IgD-negative memory B cell (primary cell): ENCODE measurements at regions not wholly inside any gene's neighbourhood (a gene's known extent, or its start where the extent isn't known, plus 50 kb on each side); places are given as distances from the start of the nearest gene placed in this dataset.
A peak's percentile ranks its signal among the peaks of the same experiment; 100 is the strongest.

Experiments
- H3K27ac Mint-ChIP-seq, 3 donors: one replicate each; pipeline ENCODE4 v1.8.0; 2020 to 2022; ENCODE audit warnings: mild to moderate bottlenecking in 3 of 3, mixed read lengths in 3 of 3, moderate library complexity in 1 of 3
- H3K27me3 Mint-ChIP-seq: one replicate; pipeline ENCODE4 v1.8.0; 2021; ENCODE audit warnings: mixed read lengths
- H3K36me3 Mint-ChIP-seq: one replicate; pipeline ENCODE4 v1.8.0; 2020; ENCODE audit warnings: mild to moderate bottlenecking, mixed read lengths
- H3K4me1 Mint-ChIP-seq, 3 donors: one replicate each; pipeline ENCODE4 v1.8.0; 2020 to 2022; ENCODE audit warnings: mixed read lengths in 3 of 3, mild to moderate bottlenecking in 1 of 3
- H3K4me3 Mint-ChIP-seq, 4 donors: one replicate each; pipeline ENCODE4 v1.8.0; 2020 to 2022; ENCODE audit warnings: mild to moderate bottlenecking in 4 of 4, mixed read lengths in 4 of 4, moderate library complexity in 3 of 4
- H3K9me3 Mint-ChIP-seq, 3 donors: one replicate each; pipeline ENCODE4 v1.8.0; 2020 to 2021; ENCODE audit warnings: mixed read lengths in 3 of 3, mild to moderate bottlenecking in 1 of 3

DNA sequence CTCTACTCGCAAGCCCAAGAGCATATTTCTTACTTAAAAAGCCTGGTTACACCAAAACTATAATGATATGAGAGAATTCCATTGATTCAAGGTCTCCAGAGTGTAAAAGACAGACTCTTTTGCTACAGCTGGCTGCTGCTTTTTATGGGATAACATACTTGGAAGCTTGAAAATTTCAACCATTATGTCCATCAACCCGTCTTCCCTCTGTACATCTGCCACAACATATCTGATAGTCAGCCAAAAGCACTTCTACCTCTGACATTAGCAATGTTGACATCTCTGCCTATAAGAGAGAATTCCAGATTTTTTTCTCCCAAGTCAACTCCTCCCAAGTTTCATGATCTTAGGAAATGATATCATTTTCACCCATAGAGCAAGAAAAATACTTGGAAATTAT, 54.4 kb upstream of the IQCM start:
- Mint-ChIP-seq H3K36me3 (no peaks in the 10 kb centered on the region), H3K4me1 (no peaks in the 10 kb centered on the region), H3K4me3 (no peak overlapping the region), H3K27ac (no peak overlapping the region), H3K27me3 (no peaks in the 10 kb centered on the region), H3K9me3 (peaks cover 0 to 4% (median 1%) of the 10 kb centered on the region in 3 donors)

DNA sequence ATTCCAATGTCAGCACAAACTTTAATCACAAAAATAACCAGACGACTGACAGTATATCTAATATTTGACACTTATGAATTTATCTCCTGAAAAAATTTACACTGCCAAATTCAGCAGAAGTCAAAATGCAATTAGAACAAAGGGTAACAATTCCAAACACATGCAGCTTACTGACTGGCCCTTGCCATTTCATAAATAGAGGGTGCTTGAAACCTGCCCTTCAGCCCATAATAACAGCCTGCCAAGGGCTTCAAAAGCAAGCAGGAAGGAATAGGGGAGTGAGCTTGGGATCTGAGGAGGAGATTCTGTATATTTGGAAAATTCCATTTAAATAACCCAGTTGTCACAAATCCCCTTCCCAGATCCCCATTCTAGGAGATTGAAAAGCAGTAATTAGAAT, 66.1 kb upstream of the IQCM start:
- Mint-ChIP-seq H3K27ac (no peak overlapping the region), H3K9me3 (peaks cover 0 to 2% (median 0%) of the 10 kb centered on the region in 3 donors), H3K36me3 (no peaks in the 10 kb centered on the region), H3K4me3 (no peak overlapping the region), H3K4me1 (no peaks in the 10 kb centered on the region), H3K27me3 (peaks cover 2% of the 10 kb centered on the region)

DNA sequence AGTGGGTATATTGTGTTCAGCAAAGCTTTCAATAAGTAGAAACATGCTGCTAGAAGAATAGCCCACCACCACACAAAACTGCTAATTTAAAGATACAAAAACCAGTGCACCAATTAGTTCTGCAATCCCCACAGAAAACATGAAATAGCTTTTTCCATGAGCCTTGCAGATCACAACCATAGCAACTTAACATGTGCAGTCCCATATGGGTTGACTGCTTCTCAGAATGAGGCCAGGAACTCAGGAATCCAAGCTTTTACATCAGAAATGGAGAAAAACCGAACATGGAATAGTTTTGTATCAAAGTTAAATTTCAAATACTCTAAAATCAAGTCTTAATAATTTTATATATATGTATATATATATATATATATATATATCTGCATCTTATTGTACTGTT, 66.6 kb upstream of the IQCM start:
- no peaks in the 10 kb centered on the region for H3K4me1 Mint-ChIP-seq
- no peaks in the 10 kb centered on the region for H3K36me3 Mint-ChIP-seq
- H3K27me3 Mint-ChIP-seq = peaks cover 2% of the 10 kb centered on the region
- no peak overlapping the region for H3K4me3 Mint-ChIP-seq
- no peak overlapping the region for H3K27ac Mint-ChIP-seq
- H3K9me3 Mint-ChIP-seq = peaks cover 0 to 2% (median 0%) of the 10 kb centered on the region in 3 donors

GRCh38 chr4:149884046-149884445, 68.4 kb upstream of the IQCM start:
- Mint-ChIP-seq H3K4me1 (no peaks in the 10 kb centered on the region), H3K27ac (no peak overlapping the region), H3K4me3 (no peak overlapping the region), H3K36me3 (no peaks in the 10 kb centered on the region), H3K27me3 (peaks cover 2% of the 10 kb centered on the region), H3K9me3 (peaks cover 0 to 2% (median 0%) of the 10 kb centered on the region in 3 donors)

DNA sequence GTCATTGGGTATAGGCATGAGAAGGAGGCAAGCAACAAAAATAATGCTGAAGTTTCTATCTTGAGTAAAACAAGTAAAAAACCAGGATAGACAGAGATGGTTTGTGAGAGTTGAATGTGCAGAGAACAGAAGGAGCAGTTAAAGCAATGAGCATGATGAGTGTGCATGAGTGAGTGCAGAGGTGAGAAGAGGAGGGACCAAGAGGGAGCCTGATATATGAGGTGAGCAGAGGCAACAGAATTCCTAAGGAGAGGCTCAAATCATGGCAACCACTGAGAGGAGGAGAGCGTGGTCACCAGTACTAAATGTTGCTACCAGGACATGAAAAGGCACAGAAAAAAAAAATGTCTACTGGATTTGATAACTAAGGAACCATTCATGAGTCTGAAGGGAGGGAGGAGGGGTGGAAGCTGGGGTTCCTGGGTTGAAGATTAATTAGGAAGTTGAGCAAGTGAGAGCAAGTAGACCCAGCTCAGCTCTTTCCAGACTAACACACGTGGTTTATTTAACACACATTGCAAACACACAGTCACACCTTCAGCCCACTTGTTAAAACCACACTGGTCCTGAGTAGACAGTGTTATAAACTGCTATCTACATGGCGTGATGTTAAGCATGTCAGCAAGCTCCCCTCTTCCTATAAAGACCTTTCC, 69.0 kb upstream of the IQCM start:
- Mint-ChIP-seq H3K36me3 (no peaks in the 10 kb centered on the region), H3K27me3 (peaks cover 2% of the 10 kb centered on the region), H3K27ac (peak overlapping the region in 1 of 3 donors; percentile 49), H3K4me3 (no peak overlapping the region), H3K9me3 (peaks cover 0 to 2% (median 0%) of the 10 kb centered on the region in 3 donors), H3K4me1 (no peaks in the 10 kb centered on the region)

GRCh38 chr4:149885896-149886295, 70.3 kb upstream of the IQCM start:
- Mint-ChIP-seq H3K4me1 (no peaks in the 10 kb centered on the region), H3K36me3 (no peaks in the 10 kb centered on the region), H3K27me3 (peaks cover 2% of the 10 kb centered on the region), H3K4me3 (no peak overlapping the region), H3K9me3 (no peaks in the 10 kb centered on the region), H3K27ac (no peak overlapping the region)

- Mint-ChIP-seq H3K4me1 (no peaks in the 10 kb centered on the region), H3K36me3 (no peaks in the 10 kb centered on the region), H3K27ac (no peak overlapping the region), H3K4me3 (no peak overlapping the region), H3K27me3 (peaks cover 2% of the 10 kb centered on the region), H3K9me3 (peaks cover 0 to 1% (median 0%) of the 10 kb centered on the region in 3 donors)
Measured at GRCh38 chr4:149886786-149887490, 71.3 kb upstream of the IQCM start.

- H3K9me3 Mint-ChIP-seq = peaks cover 0 to 1% (median 0%) of the 10 kb centered on the region in 3 donors
Measured at GRCh38 chr4:149889991-149890390, 74.3 kb upstream of the IQCM start.

DNA sequence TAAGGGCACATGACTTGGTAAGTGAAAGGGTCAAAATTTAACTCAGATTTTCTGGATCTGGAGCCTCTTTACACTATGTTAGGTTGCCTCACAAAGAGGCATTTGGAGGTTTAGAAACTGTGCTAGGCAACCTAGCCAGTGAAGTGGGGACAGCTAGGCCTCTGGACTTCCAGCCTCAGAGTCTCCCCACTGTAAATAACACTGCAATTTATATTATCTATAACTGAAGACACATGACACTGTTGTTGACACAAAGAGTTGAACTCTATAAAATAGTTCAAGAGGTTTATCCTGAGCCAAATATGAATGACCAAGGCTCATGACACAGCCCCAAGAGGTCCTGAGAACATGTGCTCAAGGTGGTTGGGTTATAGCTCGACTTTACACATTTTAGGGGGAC, 74.9 kb upstream of the IQCM start:
- no peak overlapping the region for H3K4me3 Mint-ChIP-seq
- H3K36me3 Mint-ChIP-seq = no peaks in the 10 kb centered on the region
- no peaks in the 10 kb centered on the region for H3K27me3 Mint-ChIP-seq
- peaks cover 0 to 1% (median 0%) of the 10 kb centered on the region in 3 donors for H3K4me1 Mint-ChIP-seq
- peaks cover 0 to 1% (median 0%) of the 10 kb centered on the region in 3 donors for H3K9me3 Mint-ChIP-seq
- peak overlapping the region in 1 of 3 donors; percentile 14 for H3K27ac Mint-ChIP-seq

More at GRCh38 chr4:149889991-149890390, 74.3 kb upstream of the IQCM start:
- Mint-ChIP-seq H3K36me3 (no peaks in the 10 kb centered on the region), H3K4me3 (no peak overlapping the region), H3K4me1 (peaks cover 0 to 1% (median 0%) of the 10 kb centered on the region in 3 donors), H3K27me3 (no peaks in the 10 kb centered on the region), H3K27ac (no peak overlapping the region)

- peaks cover 0 to 1% (median 0%) of the 10 kb centered on the region in 3 donors for H3K9me3 Mint-ChIP-seq
- H3K36me3 Mint-ChIP-seq = no peaks in the 10 kb centered on the region
- no peak overlapping the region for H3K4me3 Mint-ChIP-seq
- no peak overlapping the region for H3K27ac Mint-ChIP-seq
- no peaks in the 10 kb centered on the region for H3K27me3 Mint-ChIP-seq
- peaks cover 0 to 1% (median 0%) of the 10 kb centered on the region in 3 donors for H3K4me1 Mint-ChIP-seq
Measured at GRCh38 chr4:149891426-149891825, 75.8 kb upstream of the IQCM start.

- peaks cover 0 to 1% (median 0%) of the 10 kb centered on the region in 3 donors for H3K9me3 Mint-ChIP-seq
- H3K4me1 Mint-ChIP-seq = peaks cover 0 to 1% (median 0%) of the 10 kb centered on the region in 3 donors
- H3K4me3 Mint-ChIP-seq = no peak overlapping the region
- H3K27me3 Mint-ChIP-seq = peaks cover 4% of the 10 kb centered on the region
- H3K36me3 Mint-ChIP-seq = no peaks in the 10 kb centered on the region
- H3K27ac Mint-ChIP-seq = no peak overlapping the region
Measured at GRCh38 chr4:149896432-149896831, 80.8 kb upstream of the IQCM start.

- Mint-ChIP-seq H3K36me3 (no peaks in the 10 kb centered on the region), H3K27me3 (peaks cover 4% of the 10 kb centered on the region), H3K4me1 (peaks cover 0 to 1% (median 0%) of the 10 kb centered on the region in 3 donors), H3K4me3 (no peak overlapping the region), H3K27ac (no peak overlapping the region), H3K9me3 (no peaks in the 10 kb centered on the region)
Measured at GRCh38 chr4:149897783-149898182, 82.1 kb upstream of the IQCM start.

DNA sequence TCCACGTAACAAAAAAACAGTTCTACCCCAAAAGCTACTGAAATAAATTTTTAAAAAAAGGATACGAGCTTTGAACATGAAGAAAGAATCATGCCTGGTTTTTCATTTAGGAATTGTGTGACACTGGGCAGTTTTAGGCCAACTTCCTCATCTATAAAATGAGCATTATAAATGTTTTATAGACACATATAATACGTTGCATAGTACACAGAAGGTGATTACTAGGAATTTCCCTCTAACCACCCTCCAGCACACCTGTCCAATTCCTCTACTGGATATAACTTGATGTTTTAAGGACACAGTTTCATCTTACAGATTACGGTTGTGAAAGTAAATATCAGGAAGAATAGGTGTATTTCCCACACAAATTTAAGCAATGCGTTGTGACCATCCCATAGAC, 85.5 kb upstream of the IQCM start:
- Mint-ChIP-seq H3K27ac (no peak overlapping the region), H3K9me3 (no peaks in the 10 kb centered on the region), H3K36me3 (no peaks in the 10 kb centered on the region), H3K4me3 (no peak overlapping the region), H3K4me1 (no peaks in the 10 kb centered on the region), H3K27me3 (peaks cover 6% of the 10 kb centered on the region)

DNA sequence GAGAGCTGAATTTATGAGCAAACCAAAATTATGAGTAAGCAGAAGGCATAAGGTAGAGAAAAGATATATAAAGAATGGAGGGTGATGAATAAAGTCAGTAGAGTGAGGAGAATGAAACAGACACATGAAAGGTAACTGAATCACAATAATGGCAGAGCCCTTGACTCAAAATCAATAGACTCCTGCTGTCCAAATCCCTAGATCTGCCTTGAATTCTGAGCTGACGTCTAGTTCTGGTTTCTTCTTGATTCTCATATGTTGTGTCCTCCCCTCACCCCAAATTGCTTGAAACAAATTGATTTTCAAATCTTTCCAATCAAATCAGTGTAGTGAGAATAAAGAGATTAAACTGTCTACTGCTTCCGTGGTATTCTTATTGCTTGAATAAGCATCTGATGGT, 86.6 kb upstream of the IQCM start:
- Mint-ChIP-seq H3K4me1 (no peaks in the 10 kb centered on the region), H3K36me3 (no peaks in the 10 kb centered on the region), H3K27me3 (peaks cover 6% of the 10 kb centered on the region), H3K9me3 (no peaks in the 10 kb centered on the region), H3K27ac (no peak overlapping the region), H3K4me3 (no peak overlapping the region)

DNA sequence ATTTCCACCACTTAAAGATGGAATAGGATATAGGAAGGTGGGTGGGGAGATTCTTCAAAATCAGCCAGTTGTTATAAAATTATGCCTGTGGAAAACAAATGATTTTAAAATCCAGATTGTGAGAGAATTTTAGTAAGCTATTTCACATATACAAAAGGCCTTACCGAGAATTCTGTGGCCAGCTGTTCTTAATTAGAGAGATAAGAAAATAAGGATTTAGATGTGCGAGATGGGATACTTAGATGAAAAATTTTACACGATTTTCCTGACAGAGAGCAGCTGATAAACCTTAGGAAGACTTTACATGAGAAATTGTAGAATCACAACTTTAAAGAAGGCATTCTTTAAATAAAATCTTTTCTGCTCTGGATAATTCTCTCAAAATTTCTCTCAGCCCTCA, 94.5 kb upstream of the IQCM start:
- no peaks in the 10 kb centered on the region for H3K27me3 Mint-ChIP-seq

More for the DNA sequence above, 94.5 kb upstream of the IQCM start:
- Mint-ChIP-seq H3K4me1 (no peaks in the 10 kb centered on the region), H3K27ac (no peak overlapping the region), H3K4me3 (no peak overlapping the region), H3K9me3 (no peaks in the 10 kb centered on the region), H3K36me3 (no peaks in the 10 kb centered on the region)
